Upper lobe of right lung (tissue), 1 donor: ENCODE measurements at regions not wholly inside any gene's neighbourhood (a gene's known extent, or its start where the extent isn't known, plus 50 kb on each side); places are given as distances from the start of the nearest gene placed in this dataset.
A peak's percentile ranks its signal among the peaks of the same experiment; 100 is the strongest.

Experiments
- ATAC-seq: fragments of 200-7000 bp; cut with Tn5 transposase; one replicate; pipeline ENCODE4 v1.9.1; 2020; ENCODE audit warnings: mild to moderate bottlenecking, moderate library complexity
- DNase-seq: peaks from one replicate; pipeline ENCODE4 v3.0.0-alpha.2; 2020
- H3K27ac ChIP-seq: fragments of 200-600 bp; one replicate; pipeline ENCODE4 v1.8.0; 2022
- H3K27me3 ChIP-seq: fragments of 200-600 bp; one replicate; pipeline ENCODE4 v1.8.0; 2022; ENCODE audit warnings: mild to moderate bottlenecking
- H3K36me3 ChIP-seq: fragments of 200-600 bp; one replicate; pipeline ENCODE4 v1.8.0; 2022
- H3K4me1 ChIP-seq: fragments of 200-600 bp; one replicate; pipeline ENCODE4 v1.8.0; 2022
- H3K4me3 ChIP-seq: fragments of 200-600 bp; one replicate; pipeline ENCODE4 v1.8.0; 2022; ENCODE audit warnings: mild to moderate bottlenecking
- H3K9me3 ChIP-seq: fragments of 200-600 bp; one replicate; pipeline ENCODE4 v1.8.0; 2022
- CTCF ChIP-seq: fragments of 200-600 bp; IDR thresholded peaks from one replicate; pipeline ENCODE4 v1.8.0; 2022; ENCODE audit warnings: antibody characterized with exemption
- intact Hi-C: fragments of 100-400 bp; cut with DNase I; formaldehyde crosslinking; loops from one replicate; pipeline ENCODE4 v1.11.0; 2022
- donor health status: DM: no; HTN: yes; CAD: no; lungs with severe emphysema.

GRCh38 chrX:102863735-102864134 lies 73.3 kb upstream of the RAB40AL start:
- ATAC-seq, result peak; percentile 98

GRCh38 chrX:102866981-102867656 lies 70.0 kb upstream of the RAB40AL start:
- ATAC-seq, result no peak
- no peak for TF ChIP-seq CTCF
- intact Hi-C loops, result no loop called here

More at GRCh38 chrX:102863735-102864134, 73.3 kb upstream of the RAB40AL start:
- Histone ChIP-seq H3K27me3 (no peaks in the 10 kb centered on the region), H3K4me3 (no peak overlapping the region), H3K36me3 (no peaks in the 10 kb centered on the region), H3K27ac (no peak overlapping the region), H3K9me3 (no peaks in the 10 kb centered on the region), H3K4me1 (no peaks in the 10 kb centered on the region)
- TF ChIP-seq CTCF, result peak; percentile 87
- peak; percentile 83 for DNase-seq
- intact Hi-C loops, result no loop called here

GRCh38 chrX:102883491-102883890 lies 53.6 kb upstream of the RAB40AL start:
- H3K4me1 ChIP-seq, result no peaks in the 10 kb centered on the region
- no peak overlapping the region for H3K4me3 ChIP-seq
- no peaks in the 10 kb centered on the region for H3K27me3 ChIP-seq
- H3K9me3 ChIP-seq, result no peaks in the 10 kb centered on the region
- intact Hi-C loops, result no loop called here
- no peak for DNase-seq
- no peaks in the 10 kb centered on the region for H3K36me3 ChIP-seq
- no peak overlapping the region for H3K27ac ChIP-seq
- no peak for ATAC-seq
- TF ChIP-seq CTCF, result no peak

More at GRCh38 chrX:102866981-102867656, 70.0 kb upstream of the RAB40AL start:
- no peak overlapping the region for H3K4me3 ChIP-seq
- no peaks in the 10 kb centered on the region for H3K9me3 ChIP-seq
- H3K36me3 ChIP-seq, result no peaks in the 10 kb centered on the region
- H3K27me3 ChIP-seq, result no peaks in the 10 kb centered on the region
- H3K4me1 ChIP-seq, result no peaks in the 10 kb centered on the region
- no peak overlapping the region for H3K27ac ChIP-seq
- no peak for DNase-seq
